ENCODE measurements at regions not wholly inside any gene's neighbourhood (a gene's known extent, or its start where the extent isn't known, plus 50 kb on each side); places are given as distances from the start of the nearest gene placed in this dataset.
"Not testable (repeated sequence)": the region's sequence is repeated elsewhere in the genome, so short reads cannot be mapped to it uniquely, and the experiment has no call there.

GRCh38 chr10:93127642-93128215 is 54.0 kb downstream of the CYP26A1 start:
- DNase-seq: not testable (repeated sequence)

GRCh38 chr10:93131986-93132385 is 58.3 kb downstream of the CYP26A1 start:
- no peak for DNase-seq

- no peak for DNase-seq
Observed at GRCh38 chr10:93138113-93138870, 64.6 kb downstream of the CYP26A1 start.

- no peak for DNase-seq
Observed at GRCh38 chr10:93139059-93139655, 65.5 kb downstream of the CYP26A1 start.

GRCh38 chr10:93142534-93142933 is 68.8 kb downstream of the CYP26A1 start:
- no peak for DNase-seq

- DNase-seq: peak in 1 of 58 donors; percentile 2
Observed at GRCh38 chr10:93143281-93143680, 69.6 kb downstream of the CYP26A1 start.

GRCh38 chr10:93146336-93146735 is 72.6 kb downstream of the CYP26A1 start:
- no peak for DNase-seq

GRCh38 chr10:93147281-93147680 is 73.6 kb downstream of the CYP26A1 start:
- no peak for DNase-seq

GRCh38 chr10:93148476-93148875 is 74.8 kb downstream of the CYP26A1 start:
- no peak for DNase-seq

- DNase-seq: no peak
Observed at GRCh38 chr10:93149761-93150160, 76.1 kb downstream of the CYP26A1 start.

GRCh38 chr10:93150289-93150688 is 76.6 kb downstream of the CYP26A1 start:
- no peak for DNase-seq

- no peak for DNase-seq
Observed at GRCh38 chr10:93150990-93151547, 77.4 kb downstream of the CYP26A1 start.

GRCh38 chr10:93152136-93152535 is 78.4 kb downstream of the CYP26A1 start:
- no peak for DNase-seq

GRCh38 chr10:93154531-93154930 is 80.8 kb downstream of the CYP26A1 start:
- DNase-seq: no peak

GRCh38 chr10:93160140-93160539 is 86.4 kb downstream of the CYP26A1 start:
- no peak for DNase-seq

- DNase-seq: no peak
Observed at GRCh38 chr10:93160829-93161228, 87.1 kb downstream of the CYP26A1 start.

GRCh38 chr10:93165367-93165766 is 91.7 kb downstream of the CYP26A1 start:
- DNase-seq: no peak

- DNase-seq: no peak
Observed at GRCh38 chr10:93166134-93166533, 92.4 kb downstream of the CYP26A1 start.

GRCh38 chr10:93171837-93172236 is 98.1 kb downstream of the CYP26A1 start:
- DNase-seq: no peak

GRCh38 chr10:93173967-93174845 is 100.5 kb downstream of the CYP26A1 start:
- no peak for DNase-seq

- DNase-seq: no peak
Observed at GRCh38 chr10:93175490-93175889, 101.8 kb downstream of the CYP26A1 start.
